Kidney (tissue), 13 donors: ENCODE measurements at regions not wholly inside any gene's neighbourhood (a gene's known extent, or its start where the extent isn't known, plus 50 kb on each side); places are given as distances from the start of the nearest gene placed in this dataset.

Experiments
- DNase-seq, 5 donors: peaks; one replicate each; pipeline ENCODE4 v3.0.0-alpha.2; 2013 to 2020
- FAIRE-seq: peaks from 2 replicates; lab custom pipeline; 2012; peaks lifted over from hg19 to GRCh38; lab: Jason Lieb, UNC
- H3K27ac ChIP-seq, 2 donors: one replicate each; pipeline ENCODE4 v1.7.0; 2013; ENCODE audit warnings: low read depth in 2 of 2, low read length in 2 of 2, inconsistent platforms in 1 of 2
- H3K27me3 ChIP-seq: one replicate; pipeline ENCODE4 v1.7.1; 2013; ENCODE audit warnings: low read length, inconsistent platforms; ENCODE audit not compliant: control insufficient read depth, insufficient read depth
- H3K36me3 ChIP-seq, 3 donors: one replicate each; pipeline versions ENCODE4 v1.7.0 to v1.7.1; 2013; ENCODE audit warnings: low read length in 3 of 3, control low read depth in 1 of 3, inconsistent platforms in 1 of 3; ENCODE audit not compliant: insufficient read depth in 3 of 3, control insufficient read depth in 2 of 3
- H3K4me1 ChIP-seq, 3 donors: one replicate each; pipeline versions ENCODE4 v1.7.0 to v1.7.1; 2013; ENCODE audit warnings: low read length in 3 of 3, inconsistent platforms in 1 of 3, low read depth in 1 of 3; ENCODE audit not compliant: control insufficient read depth in 2 of 3, insufficient read depth in 2 of 3
- H3K4me3 ChIP-seq, 3 donors: one replicate each; pipeline versions ENCODE4 v1.7.0 to v1.8.1; 2013; ENCODE audit warnings: low read length in 3 of 3, control low read depth in 1 of 3, inconsistent platforms in 1 of 3
- H3K9ac ChIP-seq, 3 donors: one replicate each; pipeline versions ENCODE4 v1.7.0 to v1.7.1; 2013; ENCODE audit warnings: low read length in 3 of 3, control low read depth in 1 of 3, inconsistent platforms in 1 of 3
- H3K9me3 ChIP-seq, 3 donors: one replicate each; pipeline versions ENCODE4 v1.7.0 to v1.7.1; 2013; ENCODE audit warnings: low read length in 3 of 3, control low read depth in 1 of 3, inconsistent platforms in 1 of 3; ENCODE audit not compliant: control insufficient read depth in 2 of 3, insufficient read depth in 1 of 3
- CTCF ChIP-seq: IDR thresholded peaks from 3 replicates; pipeline ENCODE4 v1.5.1; 2012; ENCODE audit warnings: mild to moderate bottlenecking, moderate library complexity, borderline replicate concordance; ENCODE audit not compliant: insufficient read depth; ENCODE audit errors: extremely low read depth
- intact Hi-C: fragments of 100-400 bp; cut with DNase I; formaldehyde crosslinking; loops from one replicate; pipeline ENCODE4 v1.11.1; 2022
- donor health status: control.
- donor health status: control.
- donor health status: control.
- donor health status: control.
- donor health status: control.
- donor health status: DM: yes; HTN: yes; CAD: no.
- donor health status: Normal renal cell carcinoma (clear cell type).

- Histone ChIP-seq H3K27ac (no peak overlapping the region), H3K9ac (no peak overlapping the region), H3K9me3 (no peaks in the 10 kb centered on the region), H3K4me1 (no peaks in the 10 kb centered on the region), H3K27me3 (no peaks in the 10 kb centered on the region), H3K36me3 (no peaks in the 10 kb centered on the region), H3K4me3 (no peak overlapping the region)
- intact Hi-C loops = no loop called here
- no peak for TF ChIP-seq CTCF
- DNase-seq (no peak), FAIRE-seq (no peak)
These were observed 161.8 kb upstream of the DCN start for GRCh38 chr12:91344408-91344807.

GRCh38 chr12:91343010-91343409 lies 160.4 kb upstream of the DCN start:
- H3K27ac ChIP-seq = no peak overlapping the region

GRCh38 chr12:91339106-91339505 lies 156.5 kb upstream of the DCN start:
- peaks cover 0 to 4% (median 0%) of the 10 kb centered on the region in 3 donors for H3K9me3 ChIP-seq
- TF ChIP-seq CTCF = no peak
- no peaks in the 10 kb centered on the region for H3K36me3 ChIP-seq
- FAIRE-seq (no peak), DNase-seq (no peak)
- no peak overlapping the region for H3K9ac ChIP-seq
- H3K27ac ChIP-seq = no peak overlapping the region
- intact Hi-C loops = loop anchor here (10.0 kb wide), 1 partner anchor 364 kb away; no protein-coding TSS in a partner anchor
- H3K27me3 ChIP-seq = no peaks in the 10 kb centered on the region
- no peak overlapping the region for H3K4me3 ChIP-seq
- no peaks in the 10 kb centered on the region for H3K4me1 ChIP-seq

More at GRCh38 chr12:91343010-91343409, 160.4 kb upstream of the DCN start:
- Histone ChIP-seq H3K9me3 (no peaks in the 10 kb centered on the region), H3K4me3 (no peak overlapping the region), H3K4me1 (no peaks in the 10 kb centered on the region), H3K36me3 (no peaks in the 10 kb centered on the region), H3K27me3 (no peaks in the 10 kb centered on the region), H3K9ac (no peak overlapping the region)
- intact Hi-C loops = no loop called here
- FAIRE-seq (no peak), DNase-seq (no peak)
- TF ChIP-seq CTCF = no peak

- intact Hi-C loops = loop anchor here (10.0 kb wide), 1 partner anchor 361 kb away; no protein-coding TSS in a partner anchor
- no peaks in the 10 kb centered on the region for H3K4me1 ChIP-seq
- no peaks in the 10 kb centered on the region for H3K36me3 ChIP-seq
- H3K4me3 ChIP-seq = no peak overlapping the region
- no peak for DNase-seq
- H3K27me3 ChIP-seq = no peaks in the 10 kb centered on the region
- no peak for TF ChIP-seq CTCF
- no peak overlapping the region for H3K9ac ChIP-seq
- no peak overlapping the region for H3K27ac ChIP-seq
- FAIRE-seq = no peak
- peaks cover 0 to 4% (median 0%) of the 10 kb centered on the region in 3 donors for H3K9me3 ChIP-seq
These were observed 153.1 kb upstream of the DCN start for GRCh38 chr12:91335699-91336098.
